ENCODE measurements at regions not wholly inside any gene's neighbourhood (a gene's known extent, or its start where the extent isn't known, plus 50 kb on each side); places are given as distances from the start of the nearest gene placed in this dataset.

DNA sequence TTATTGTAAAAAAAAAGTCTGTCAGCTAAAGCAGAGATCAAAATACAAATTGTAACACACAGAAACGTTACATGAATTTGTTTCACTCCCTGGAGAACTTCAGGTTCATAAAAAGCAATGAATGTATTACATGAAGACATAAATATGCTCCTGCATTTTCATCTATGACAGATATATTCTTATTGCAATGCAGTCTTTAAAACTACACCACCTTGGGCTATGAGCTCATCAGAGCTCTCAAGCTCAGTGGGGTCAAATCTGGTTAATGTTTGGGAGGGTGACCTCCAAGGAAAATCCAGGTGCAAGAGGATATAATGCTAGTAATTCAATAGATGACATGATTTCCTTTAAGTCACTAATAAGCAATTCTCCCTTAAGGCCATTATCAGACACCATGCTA is 606.8 kb downstream of the EPHA3 start:
- no peak for TF ChIP-seq CTCF (IDR thresholded peaks at IDR 0.05)
- no peak for TF ChIP-seq POLR2AphosphoS5 (IDR thresholded peaks at IDR 0.05)
- no peak for TF ChIP-seq POLR2A (IDR thresholded peaks at IDR 0.05)

Data from gastroesophageal sphincter (tissue), 3 donors.